ENCODE measurements at regions not wholly inside any gene's neighbourhood (a gene's known extent, or its start where the extent isn't known, plus 50 kb on each side); places are given as distances from the start of the nearest gene placed in this dataset.

DNA sequence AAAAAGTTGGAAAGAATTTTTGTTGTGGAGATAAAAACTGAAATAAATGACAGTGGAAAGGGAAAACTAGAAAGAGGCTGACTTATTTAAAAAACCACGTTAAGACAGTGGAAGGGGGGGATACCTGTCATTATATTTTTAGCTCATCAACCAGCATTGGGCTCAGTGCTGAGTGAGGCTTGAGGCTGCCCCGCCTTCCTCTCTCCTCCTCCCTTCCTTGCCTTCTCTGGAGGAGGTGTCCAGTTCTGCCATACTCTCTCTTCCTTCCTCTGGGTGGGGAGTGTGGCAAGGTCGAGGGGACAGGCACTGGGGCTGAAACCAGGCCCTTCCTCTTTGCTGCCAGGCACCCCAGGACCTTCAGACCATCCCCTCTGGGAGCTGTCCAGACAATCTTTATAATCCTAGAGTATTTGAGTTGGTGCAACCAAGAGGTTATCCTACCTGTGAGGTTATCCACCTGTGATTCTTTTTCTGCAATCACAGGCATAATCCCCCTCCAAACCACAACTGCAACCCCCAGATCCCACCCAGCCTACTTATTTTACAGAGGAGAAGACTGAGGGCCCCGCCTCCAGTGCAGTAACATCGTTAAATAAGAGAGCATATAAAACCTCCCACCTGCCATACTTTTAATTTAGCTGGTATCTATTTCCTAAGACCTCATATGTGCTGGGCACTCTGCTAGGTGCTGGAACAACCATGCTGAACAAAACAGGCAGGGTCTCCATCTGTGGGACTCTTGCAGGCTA, 578.5 kb downstream of the BUD13 start:
- DNase-seq: no peak

DNA sequence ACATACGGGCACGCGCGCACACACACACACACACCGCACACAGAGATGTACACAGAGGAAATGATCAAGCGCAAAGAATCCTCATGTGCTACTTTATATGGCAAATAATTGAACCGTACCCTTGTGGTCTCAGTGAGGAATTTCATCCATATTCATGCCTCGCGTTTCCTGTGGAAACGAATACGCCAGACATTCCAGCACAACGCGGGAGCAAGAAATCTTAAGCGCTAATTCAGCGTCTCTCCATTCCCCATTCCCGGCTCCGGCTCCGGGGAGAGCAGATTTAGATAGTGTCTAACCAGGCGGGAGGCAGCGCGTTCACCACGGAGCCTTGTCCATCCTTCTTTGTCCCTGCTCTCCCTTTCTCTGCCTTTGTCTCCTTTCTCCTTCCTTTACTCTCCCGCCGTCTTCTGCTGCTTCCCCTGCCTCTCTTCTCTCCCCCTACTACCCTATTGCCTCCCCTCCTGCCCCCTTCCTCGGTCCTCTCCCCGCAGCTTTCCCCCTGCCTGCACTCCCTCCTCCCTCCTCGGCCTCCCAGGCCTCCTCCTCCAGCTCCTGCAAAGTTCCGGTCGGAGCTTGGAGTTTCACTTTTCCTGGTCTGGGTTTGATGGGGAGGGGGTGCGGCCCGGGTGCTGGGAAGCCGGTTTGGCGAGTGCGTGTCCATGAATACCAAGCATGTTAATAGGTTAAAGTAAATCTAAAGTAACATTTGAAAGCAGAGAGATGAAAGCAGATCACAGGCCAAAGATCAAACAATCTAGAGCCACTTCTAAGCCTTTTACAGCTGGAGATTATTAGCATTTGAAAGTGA, 579.3 kb downstream of the BUD13 start:
- DNase-seq: no peak

GRCh38 chr11:116192509-116193210, 580.1 kb downstream of the BUD13 start:
- DNase-seq: no peak

DNA sequence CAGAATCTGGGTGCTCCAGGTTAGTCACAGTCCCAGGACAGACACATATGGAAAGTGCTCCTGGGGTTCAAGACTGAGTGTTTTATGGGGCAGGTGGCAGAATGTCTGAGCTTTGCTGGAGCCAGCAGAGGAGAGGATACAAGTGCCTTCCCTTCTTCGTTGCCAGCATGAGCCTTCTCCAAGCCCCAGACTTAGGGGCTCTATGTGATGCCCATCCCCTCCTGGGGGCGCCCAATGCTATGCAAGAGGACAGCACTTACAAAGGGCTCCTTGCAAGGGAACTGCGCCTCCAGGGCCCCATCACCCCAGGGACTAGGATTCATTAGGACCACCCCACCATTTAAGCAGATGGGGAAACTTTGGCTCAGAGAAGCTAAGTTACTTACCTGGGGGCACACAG, 581.9 kb downstream of the BUD13 start:
- DNase-seq: no peak

- DNase-seq: no peak
Measured at GRCh38 chr11:116189408-116190170, 583.2 kb downstream of the BUD13 start.

GRCh38 chr11:116188350-116188749, 584.4 kb downstream of the BUD13 start:
- no peak for DNase-seq

- no peak for DNase-seq
Measured at GRCh38 chr11:116187026-116187425, 585.8 kb downstream of the BUD13 start.

DNA sequence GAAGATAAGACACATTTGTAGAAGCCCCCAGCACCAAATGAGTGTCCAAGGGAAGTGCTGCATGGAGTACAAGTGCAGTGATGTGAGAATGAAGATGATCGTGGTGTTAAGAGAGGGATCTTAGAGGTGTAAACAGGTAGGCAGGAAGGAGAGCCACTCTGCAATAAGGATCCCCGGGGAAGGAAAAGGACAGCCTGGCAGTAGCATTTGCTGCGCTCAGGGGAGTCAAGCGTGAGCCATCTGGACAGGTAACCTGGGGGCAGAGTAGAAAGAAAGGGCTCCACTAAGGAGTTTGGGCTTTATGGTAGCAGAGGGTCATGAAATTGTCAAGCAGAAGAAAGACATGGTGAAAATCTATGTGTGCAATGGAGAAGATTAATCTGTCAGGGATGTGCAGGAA, 587.2 kb downstream of the BUD13 start:
- DNase-seq: no peak

DNA sequence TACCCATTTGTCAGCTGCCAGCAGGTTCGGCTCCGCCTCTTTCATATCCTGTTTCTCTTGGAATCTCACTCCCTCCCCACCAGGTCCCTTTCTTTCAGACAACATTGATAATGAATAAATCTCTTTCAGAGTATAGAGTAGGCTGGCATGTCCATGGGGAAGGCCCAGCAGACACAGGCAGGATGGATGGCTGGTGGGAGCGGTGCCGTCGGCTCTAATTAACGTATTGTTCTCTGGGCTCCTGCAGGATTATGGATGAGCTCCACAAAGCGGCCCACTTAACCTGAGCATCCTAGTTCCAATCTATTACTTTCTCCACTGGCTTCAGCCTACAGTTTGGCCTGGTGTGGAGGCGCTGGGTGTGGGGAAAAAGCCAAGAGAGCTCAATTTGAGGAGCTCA, 588.0 kb downstream of the BUD13 start:
- DNase-seq: no peak

DNA sequence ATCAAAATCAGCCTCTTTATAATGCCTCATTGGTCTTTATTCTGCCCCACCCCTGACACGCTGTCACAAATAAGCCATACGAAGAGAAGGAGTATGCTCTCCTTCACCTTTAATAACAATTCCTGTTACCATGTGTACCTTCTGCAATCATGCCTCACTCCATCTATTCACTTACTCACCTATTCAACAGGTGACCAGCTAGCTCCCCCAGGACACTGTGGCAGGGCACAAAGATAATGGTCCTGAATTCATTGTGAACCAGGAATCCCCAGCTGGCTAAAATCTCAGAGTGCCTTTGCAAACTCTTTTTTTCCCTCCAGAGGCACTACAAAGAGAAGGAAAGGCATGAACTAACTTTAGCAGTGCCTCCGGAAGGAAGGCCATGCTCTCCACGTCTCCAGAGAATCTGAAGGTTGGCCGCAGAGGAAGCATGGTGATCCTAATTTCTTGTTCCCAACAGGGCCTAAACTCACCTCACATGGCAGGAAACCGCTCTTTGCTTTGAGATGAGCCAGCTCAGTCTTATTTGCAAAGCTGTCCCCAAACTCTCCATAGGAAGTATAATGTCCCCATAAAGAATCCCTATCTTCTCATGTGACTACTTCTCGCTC, 590.3 kb downstream of the BUD13 start:
- no peak for DNase-seq

- DNase-seq: no peak
Measured at GRCh38 chr11:116180806-116181600, 591.8 kb downstream of the BUD13 start.

DNA sequence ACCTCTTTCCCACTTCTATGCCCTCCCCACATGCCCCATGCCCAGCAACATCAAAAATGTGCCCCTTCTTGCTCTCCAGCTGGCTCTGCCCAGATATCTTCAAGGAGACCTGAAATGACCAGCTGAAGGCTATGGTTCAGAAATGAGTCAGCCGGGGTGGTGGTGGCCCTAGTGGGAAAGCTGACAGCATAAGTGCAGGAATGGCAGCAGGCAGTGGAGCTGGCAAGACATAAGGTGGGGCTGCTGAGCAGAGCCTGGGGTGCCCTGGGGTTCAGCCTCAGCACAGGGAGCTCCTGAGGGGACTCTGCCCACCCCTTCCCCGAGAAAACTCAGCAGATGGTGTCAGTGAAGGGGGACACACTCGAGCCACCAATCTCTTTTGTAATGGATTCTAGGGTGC, 593.4 kb downstream of the BUD13 start:
- no peak for DNase-seq

DNA sequence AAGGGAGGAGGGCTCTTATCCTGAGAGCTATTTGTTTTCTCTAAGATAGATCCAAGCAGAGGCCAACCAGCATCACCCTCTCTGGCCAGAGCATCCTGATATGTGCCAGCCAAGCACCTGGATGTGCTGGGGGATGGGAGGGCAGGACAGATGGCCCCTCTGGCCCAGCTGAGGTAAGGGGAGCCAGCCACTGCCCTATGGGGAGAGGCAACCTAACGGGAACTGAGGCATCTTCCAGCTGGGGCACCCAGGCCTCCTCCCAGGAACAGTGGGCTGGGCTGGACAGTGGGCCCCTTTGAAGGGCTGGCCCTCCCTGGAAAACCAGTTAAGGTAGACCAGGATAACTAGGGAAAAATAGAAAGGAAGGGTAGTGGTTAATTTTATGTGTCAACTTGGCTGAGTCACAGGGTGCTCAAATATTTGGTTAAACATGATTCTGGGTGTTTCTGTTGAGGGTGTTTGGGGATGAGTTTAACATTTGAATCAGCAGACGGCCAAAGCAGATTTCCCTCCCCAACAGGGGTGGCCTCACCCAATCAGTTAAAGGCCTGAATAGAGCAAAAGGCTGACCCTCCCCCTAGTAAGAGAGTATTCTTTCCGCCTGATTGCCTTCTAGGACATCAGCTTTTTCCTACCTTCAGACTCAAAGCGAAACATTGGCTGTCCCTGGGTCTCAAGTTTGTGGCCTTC, 595.1 kb downstream of the BUD13 start:
- no peak for DNase-seq

- no peak for DNase-seq
Measured at GRCh38 chr11:116176484-116177005, 596.2 kb downstream of the BUD13 start.

DNA sequence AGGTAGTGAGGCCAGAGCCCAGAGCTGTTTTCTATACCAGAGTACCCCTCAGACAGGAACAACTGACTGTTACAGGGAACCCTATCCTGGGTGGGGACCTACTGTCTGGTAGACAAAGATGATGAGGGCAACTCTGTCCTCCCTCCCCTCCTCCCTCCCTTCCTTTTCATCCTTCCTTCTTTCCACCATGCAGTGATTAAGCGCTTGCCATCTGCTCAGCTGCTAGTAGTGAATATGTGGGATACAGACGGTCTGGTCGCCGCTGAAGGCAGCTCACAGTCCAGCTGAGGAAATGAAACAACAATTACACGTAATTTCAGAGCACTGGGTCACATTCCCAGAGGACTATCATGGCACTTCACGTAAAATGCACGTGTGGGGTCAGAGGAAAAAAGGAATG, 597.1 kb downstream of the BUD13 start:
- no peak for DNase-seq

DNA sequence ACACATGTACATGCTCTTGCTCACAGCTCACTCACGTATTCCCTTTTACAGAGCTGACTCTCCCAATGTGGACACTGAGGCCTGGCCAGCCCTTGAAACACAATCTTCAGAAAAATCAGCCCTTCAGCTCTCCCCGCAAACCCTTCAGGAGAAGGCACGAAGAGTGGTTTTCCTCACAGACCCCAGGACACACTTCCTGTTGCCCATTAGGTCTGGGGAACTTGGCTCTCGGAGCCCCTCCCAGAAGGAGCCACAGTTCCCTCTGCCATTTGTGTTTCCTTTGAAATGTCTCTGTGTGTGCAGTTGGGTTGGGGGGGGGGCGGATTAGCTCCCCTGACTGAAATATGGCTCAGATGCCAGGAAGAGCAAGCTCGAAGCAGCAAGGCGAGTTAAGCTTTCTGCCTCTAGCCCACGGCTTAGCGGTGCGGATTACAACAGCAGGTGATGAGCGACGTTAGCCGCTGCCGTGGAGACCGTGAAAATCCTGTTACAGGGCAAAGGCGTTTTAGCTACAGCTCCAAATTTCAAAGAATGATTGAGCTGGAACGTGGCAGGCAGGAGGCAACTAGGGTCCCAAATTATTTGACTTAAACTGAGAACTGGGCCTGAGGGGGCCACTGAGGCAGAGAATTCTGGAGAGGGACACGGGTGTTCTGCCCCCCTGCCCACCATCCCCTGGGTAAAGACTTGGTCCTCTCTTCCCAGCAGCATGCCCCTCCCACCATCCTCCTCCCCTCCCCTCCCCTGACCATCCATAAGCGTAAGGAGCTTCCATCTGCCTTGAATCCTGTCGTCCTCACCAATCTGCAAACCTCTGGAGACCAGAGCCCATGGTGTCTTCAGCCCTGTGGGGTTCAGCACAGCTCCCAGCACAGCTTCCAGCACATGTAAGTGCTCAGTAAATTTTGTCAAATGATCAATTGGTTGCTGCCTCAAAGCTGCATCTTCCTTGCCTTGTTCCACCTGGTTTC, 598.6 kb downstream of the BUD13 start:
- DNase-seq: no peak

GRCh38 chr11:116173506-116173905, 599.3 kb downstream of the BUD13 start:
- DNase-seq: no peak

GRCh38 chr11:116172851-116173250, 599.9 kb downstream of the BUD13 start:
- no peak for DNase-seq

DNA sequence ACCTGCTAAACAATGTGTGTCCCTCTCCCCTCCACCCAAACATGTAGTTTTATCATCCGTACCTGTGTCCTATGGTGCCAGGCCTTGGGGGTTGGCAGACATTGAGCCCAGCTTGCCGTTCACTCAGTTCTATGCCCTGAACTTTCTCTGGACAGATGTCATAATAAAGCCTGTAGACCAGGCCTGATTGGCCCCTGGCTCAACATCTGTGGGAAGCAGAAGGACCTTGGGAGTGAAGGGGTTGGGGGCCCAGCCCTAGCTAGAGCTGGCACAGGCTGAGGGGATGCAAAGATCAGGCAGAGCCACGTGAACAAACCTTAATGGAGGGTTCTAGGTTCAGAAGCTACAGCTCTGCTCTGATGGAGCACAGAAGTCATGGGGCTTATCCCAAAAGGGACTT, 600.6 kb downstream of the BUD13 start:
- no peak for DNase-seq

Data from CD4-positive, alpha-beta T cell treated with Interleukin-4 for 4 hours (primary cell).